MM.1S (cell line): ENCODE measurements at regions not wholly inside any gene's neighbourhood (a gene's known extent, or its start where the extent isn't known, plus 50 kb on each side); places are given as distances from the start of the nearest gene placed in this dataset.

Experiments
- EZH2 ChIP-seq: fragments of 300-600 bp; sonication (generic); optimal IDR thresholded peaks from 2 replicates; pipeline ENCODE3; 2017; ENCODE audit warnings: low read depth, mild to moderate bottlenecking, antibody characterized with exemption, low read length, mixed read lengths
- TF ChIP-seq, protein P1 (sequence below): fragments of 300-600 bp; sonication (generic); IDR thresholded peaks from 2 replicates; pipeline ENCODE4 v1.5.1; 2016; ENCODE audit warnings: antibody characterized with exemption, low read length, mixed read lengths

DNA sequence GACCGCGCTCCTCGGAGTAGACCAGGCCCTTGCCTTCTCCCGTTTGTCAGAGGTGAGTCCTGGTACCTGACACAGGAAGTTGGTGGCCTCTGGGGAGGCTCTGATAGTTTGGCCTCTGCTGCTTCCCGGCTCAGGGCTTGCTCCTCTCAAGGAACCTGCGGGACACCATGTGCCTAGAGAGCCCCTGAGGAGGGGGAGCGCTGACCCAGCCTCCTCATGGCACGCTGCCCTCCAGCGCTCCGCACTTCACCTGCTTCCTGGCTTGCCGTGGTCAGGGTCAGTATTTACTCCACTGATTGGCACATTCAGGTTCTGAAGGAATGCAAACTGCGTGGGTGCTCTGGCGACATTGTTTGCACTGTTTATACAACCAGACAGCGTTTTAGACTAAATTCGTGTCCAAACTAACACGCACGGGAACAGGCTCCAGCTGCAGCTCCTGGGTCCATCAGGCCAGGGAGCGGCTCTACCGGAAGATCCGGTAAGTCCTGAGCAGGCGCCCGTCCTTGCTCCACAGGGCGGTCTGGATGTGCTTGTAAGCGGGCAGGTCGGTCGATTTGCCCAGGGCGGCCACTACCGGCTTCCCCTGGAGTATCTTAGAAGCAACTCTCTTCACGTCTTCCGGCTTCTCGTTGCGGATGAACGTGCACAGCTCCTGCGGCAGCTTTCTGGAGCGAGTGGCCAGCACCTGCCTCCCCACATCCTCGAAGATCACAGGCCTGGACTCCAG is 121.6 kb upstream of the GRID2 start:
- no peak for TF ChIP-seq EZH2
- TF ChIP-seq, protein P1, sequence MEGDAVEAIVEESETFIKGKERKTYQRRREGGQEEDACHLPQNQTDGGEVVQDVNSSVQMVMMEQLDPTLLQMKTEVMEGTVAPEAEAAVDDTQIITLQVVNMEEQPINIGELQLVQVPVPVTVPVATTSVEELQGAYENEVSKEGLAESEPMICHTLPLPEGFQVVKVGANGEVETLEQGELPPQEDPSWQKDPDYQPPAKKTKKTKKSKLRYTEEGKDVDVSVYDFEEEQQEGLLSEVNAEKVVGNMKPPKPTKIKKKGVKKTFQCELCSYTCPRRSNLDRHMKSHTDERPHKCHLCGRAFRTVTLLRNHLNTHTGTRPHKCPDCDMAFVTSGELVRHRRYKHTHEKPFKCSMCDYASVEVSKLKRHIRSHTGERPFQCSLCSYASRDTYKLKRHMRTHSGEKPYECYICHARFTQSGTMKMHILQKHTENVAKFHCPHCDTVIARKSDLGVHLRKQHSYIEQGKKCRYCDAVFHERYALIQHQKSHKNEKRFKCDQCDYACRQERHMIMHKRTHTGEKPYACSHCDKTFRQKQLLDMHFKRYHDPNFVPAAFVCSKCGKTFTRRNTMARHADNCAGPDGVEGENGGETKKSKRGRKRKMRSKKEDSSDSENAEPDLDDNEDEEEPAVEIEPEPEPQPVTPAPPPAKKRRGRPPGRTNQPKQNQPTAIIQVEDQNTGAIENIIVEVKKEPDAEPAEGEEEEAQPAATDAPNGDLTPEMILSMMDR: no peak
